ENCODE measurements at regions not wholly inside any gene's neighbourhood (a gene's known extent, or its start where the extent isn't known, plus 50 kb on each side); places are given as distances from the start of the nearest gene placed in this dataset.

- peak; percentile 69 to 84 for DNase-seq
Measured at GRCh38 chr14:101707068-101707842, 54.3 kb upstream of the PPP2R5C start.

GRCh38 chr14:101707863-101708620 lies 53.5 kb upstream of the PPP2R5C start:
- no peak for DNase-seq

- no peak for DNase-seq
Measured at GRCh38 chr14:101708853-101709532, 52.5 kb upstream of the PPP2R5C start.

- no peak for DNase-seq
Measured at GRCh38 chr14:101709533-101709881, 52.0 kb upstream of the PPP2R5C start.

DNA sequence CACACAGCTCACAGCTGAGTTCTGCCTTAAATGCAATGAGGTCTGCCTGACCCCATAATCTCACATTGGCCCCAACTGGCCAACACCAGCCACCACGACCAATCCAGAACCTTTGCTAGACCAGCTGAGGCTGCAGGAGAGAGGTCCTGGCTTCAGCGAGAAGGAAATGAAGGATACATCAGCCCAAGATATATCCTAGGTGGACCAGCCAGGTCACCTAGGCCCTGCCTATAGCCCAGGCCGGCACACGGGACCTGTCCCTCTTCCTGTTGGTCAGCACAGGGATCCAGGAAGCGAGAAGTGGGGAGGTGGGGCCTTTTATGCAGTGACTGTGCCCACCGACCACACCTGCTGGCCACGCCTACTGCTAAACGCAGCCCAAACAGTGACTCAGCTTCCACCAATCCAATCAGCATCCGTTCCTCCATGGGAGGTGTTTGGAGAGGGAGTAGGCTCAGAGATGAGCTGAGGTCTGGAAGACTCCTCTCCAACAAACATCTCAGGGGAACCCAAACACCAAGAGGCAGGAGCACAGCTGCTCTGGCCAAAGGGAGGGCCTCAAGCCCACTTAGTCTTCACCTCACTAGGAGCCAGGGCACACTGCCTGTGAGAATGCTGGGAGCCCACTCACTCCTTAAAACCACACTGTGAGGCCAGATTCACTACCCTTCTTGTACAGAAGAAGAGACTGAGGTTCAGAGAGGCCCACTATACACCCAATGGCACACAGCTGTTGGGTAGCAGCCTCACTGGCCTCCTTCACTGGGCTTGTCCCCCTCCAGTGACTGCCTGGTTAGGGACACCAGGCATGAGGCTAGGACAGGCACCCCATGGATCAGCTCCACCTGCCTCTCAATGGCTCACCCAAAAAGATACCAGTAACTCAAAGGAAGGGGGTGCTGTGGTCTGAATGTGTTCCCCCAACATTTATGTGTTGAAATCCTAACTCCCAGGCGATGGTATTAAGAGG lies 51.3 kb upstream of the PPP2R5C start:
- DNase-seq: no peak

DNA sequence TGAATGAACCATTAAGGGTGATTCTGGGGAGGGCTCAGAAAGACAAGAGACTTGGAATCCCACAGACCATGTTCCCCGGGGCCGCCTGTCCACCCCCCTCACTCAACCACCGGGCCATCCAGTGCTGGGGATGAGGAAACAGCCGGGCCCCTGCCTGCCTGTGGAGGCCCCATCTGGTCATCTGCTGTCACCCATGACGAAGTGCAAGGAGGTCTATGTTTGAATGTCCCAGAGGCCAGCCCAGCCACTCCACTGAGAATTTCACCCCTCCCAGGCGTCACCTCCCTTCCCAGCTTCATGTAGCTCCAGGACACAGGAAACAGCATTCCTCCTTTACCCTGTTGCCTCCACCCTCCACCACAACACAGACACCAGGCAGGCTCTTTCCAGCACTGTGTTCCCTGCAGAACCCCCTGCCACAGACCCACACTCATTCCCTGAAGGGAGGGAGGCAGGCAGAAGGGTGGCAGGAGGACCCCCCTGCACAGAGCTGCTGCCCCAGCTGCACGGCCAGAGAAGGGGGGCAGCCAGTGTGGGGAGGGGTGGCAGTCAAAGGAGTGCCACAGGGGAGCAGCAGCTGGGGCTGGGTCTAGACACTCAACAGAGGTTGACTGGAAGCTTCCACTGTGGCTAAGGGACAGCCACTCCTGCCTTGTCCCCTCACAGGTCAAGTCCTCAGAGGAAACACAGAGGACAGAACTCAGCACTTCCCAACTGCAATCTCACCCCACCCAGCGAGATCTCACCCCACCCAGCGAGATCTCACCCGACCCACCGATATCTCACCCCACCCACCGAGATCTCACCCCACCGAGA lies 50.3 kb upstream of the PPP2R5C start:
- DNase-seq: no peak

All from NCI-H526 (cell line).